BJ (cell line): ENCODE measurements at regions not wholly inside any gene's neighbourhood (a gene's known extent, or its start where the extent isn't known, plus 50 kb on each side); places are given as distances from the start of the nearest gene placed in this dataset.

Experiments used
- CTCF ChIA-PET: fragments of 350-600 bp; formaldehyde crosslinking; extraction: SDS; loops from one replicate; lab custom pipeline; 2021; ENCODE audit warnings: antibody characterized with exemption, inconsistent platforms; lab: Yijun Ruan, JAX
- POLR2A ChIA-PET: fragments of 300-600 bp; sonication (Branson Sonifier 250); formaldehyde crosslinking; extraction: SDS; loops from one replicate; lab custom pipeline; 2021; ENCODE audit warnings: antibody characterized with exemption; lab: Charles Lee
- DNase-seq: peaks from one replicate; pipeline ENCODE4 v3.0.0-alpha.2; 2011; ENCODE audit warnings: low read depth
- H3K27me3 ChIP-seq: 2 replicates; pipeline ENCODE4 v1.6.0; 2011; ENCODE audit warnings: low read length; ENCODE audit not compliant: control insufficient read depth, insufficient read depth
- H3K36me3 ChIP-seq: 2 replicates; pipeline ENCODE4 v1.5.1; 2011; ENCODE audit warnings: low read length; ENCODE audit not compliant: control insufficient read depth, insufficient read depth
- H3K4me3 ChIP-seq: 2 replicates; pipeline ENCODE4 v1.5.1; 2011; ENCODE audit warnings: low read depth, mild to moderate bottlenecking, control low read depth, low read length
- CTCF ChIP-seq: IDR thresholded peaks from 2 replicates; pipeline ENCODE4 v1.5.1; 2011; ENCODE audit warnings: low read depth, mild to moderate bottlenecking, control low read depth, inconsistent platforms, low read length, moderate library complexity; ENCODE audit not compliant: insufficient read depth

GRCh38 chr12:83629931-83630330 is 943.2 kb downstream of the TMTC2 start:
- no peak for DNase-seq
- no peak for TF ChIP-seq CTCF
- Histone ChIP-seq H3K4me3 (no peak overlapping the region), H3K27me3 (no peaks in the 10 kb centered on the region), H3K36me3 (no peaks in the 10 kb centered on the region)
- CTCF ChIA-PET: no interaction called here
- POLR2A ChIA-PET: no interaction called here

- no peaks in the 10 kb centered on the region for H3K36me3 ChIP-seq
- no peak for DNase-seq
- H3K27me3 ChIP-seq: no peaks in the 10 kb centered on the region
- no peak overlapping the region for H3K4me3 ChIP-seq
- no peak for TF ChIP-seq CTCF
- ChIA-PET CTCF (no interaction called here), POLR2A (no interaction called here)
Measured at GRCh38 chr12:83622205-83622604, 935.5 kb downstream of the TMTC2 start.

GRCh38 chr12:83619973-83620372 is 933.3 kb downstream of the TMTC2 start:
- no peak overlapping the region for H3K4me3 ChIP-seq
- no peak for TF ChIP-seq CTCF
- ChIA-PET CTCF (no interaction called here), POLR2A (no interaction called here)
- H3K27me3 ChIP-seq: no peaks in the 10 kb centered on the region
- DNase-seq: no peak
- no peaks in the 10 kb centered on the region for H3K36me3 ChIP-seq

GRCh38 chr12:83615152-83615551 is 928.4 kb downstream of the TMTC2 start:
- DNase-seq: no peak
- ChIA-PET CTCF (no interaction called here), POLR2A (no interaction called here)
- Histone ChIP-seq H3K27me3 (no peaks in the 10 kb centered on the region), H3K36me3 (no peaks in the 10 kb centered on the region), H3K4me3 (no peak overlapping the region)
- TF ChIP-seq CTCF: no peak

- H3K27me3 ChIP-seq: no peaks in the 10 kb centered on the region
- ChIA-PET POLR2A (no interaction called here), CTCF (no interaction called here)
- no peaks in the 10 kb centered on the region for H3K36me3 ChIP-seq
- no peak overlapping the region for H3K4me3 ChIP-seq
- DNase-seq: no peak
- TF ChIP-seq CTCF: no peak
Measured at GRCh38 chr12:83613586-83614110, 926.9 kb downstream of the TMTC2 start.
